ENCODE measurements at regions not wholly inside any gene's neighbourhood (a gene's known extent, or its start where the extent isn't known, plus 50 kb on each side); places are given as distances from the start of the nearest gene placed in this dataset.
"Not testable (repeated sequence)": the region's sequence is repeated elsewhere in the genome, so short reads cannot be mapped to it uniquely, and the experiment has no call there.

GRCh38 chr4:177530561-177530960 lies 88.3 kb upstream of the AGA start:
- H3K36me3 ChIP-seq, result no peaks in the 10 kb centered on the region
- TF ChIP-seq CTCF (IDR thresholded peaks at IDR 0.05), result no peak
- peaks cover 0 to 5% of the 10 kb centered on the region in 2 experiments for H3K4me1 ChIP-seq (ENCODE audit: control insufficient read depth in 1 of 2, insufficient read depth in 1 of 2, low read depth in 1 of 2, low read length in 1 of 2)

GRCh38 chr4:177532358-177532757 lies 90.1 kb upstream of the AGA start:
- H3K4me3 ChIP-seq (ENCODE audit: low read depth in 1 of 2, low read length in 1 of 2), result no peak overlapping the region

More at GRCh38 chr4:177530561-177530960, 88.3 kb upstream of the AGA start:
- H3K4me3 ChIP-seq (ENCODE audit: low read depth in 1 of 2, low read length in 1 of 2), result no peak overlapping the region
- H3K27ac ChIP-seq, result no peak overlapping the region
- no peaks in the 10 kb centered on the region for H3K27me3 ChIP-seq
- H3K9me3 ChIP-seq, result no peaks in the 10 kb centered on the region

GRCh38 chr4:177534841-177535240 lies 92.6 kb upstream of the AGA start:
- not testable (repeated sequence) for H3K4me1 ChIP-seq (ENCODE audit: control insufficient read depth in 1 of 2, insufficient read depth in 1 of 2, low read depth in 1 of 2, low read length in 1 of 2); H3K27ac ChIP-seq; H3K36me3 ChIP-seq; H3K27me3 ChIP-seq; H3K9me3 ChIP-seq; H3K4me3 ChIP-seq (ENCODE audit: low read depth in 1 of 2, low read length in 1 of 2)

More at GRCh38 chr4:177532358-177532757, 90.1 kb upstream of the AGA start:
- Histone ChIP-seq H3K36me3 (no peaks in the 10 kb centered on the region), H3K4me1 (ENCODE audit: control insufficient read depth in 1 of 2, insufficient read depth in 1 of 2, low read depth in 1 of 2, low read length in 1 of 2) (peaks cover 0 to 5% of the 10 kb centered on the region in 2 experiments), H3K27ac (no peak overlapping the region), H3K27me3 (no peaks in the 10 kb centered on the region), H3K9me3 (no peaks in the 10 kb centered on the region)
- no peak for TF ChIP-seq CTCF (IDR thresholded peaks at IDR 0.05)

GRCh38 chr4:177546745-177547144 lies 104.5 kb upstream of the AGA start:
- H3K9me3 ChIP-seq, result no peaks in the 10 kb centered on the region

GRCh38 chr4:177547985-177548384 lies 105.7 kb upstream of the AGA start:
- Histone ChIP-seq H3K4me1 (ENCODE audit: control insufficient read depth in 1 of 2, insufficient read depth in 1 of 2, low read depth in 1 of 2, low read length in 1 of 2) (no peaks in the 10 kb centered on the region), H3K9me3 (no peaks in the 10 kb centered on the region), H3K27ac (no peak overlapping the region), H3K36me3 (no peaks in the 10 kb centered on the region), H3K27me3 (no peaks in the 10 kb centered on the region), H3K4me3 (ENCODE audit: low read depth in 1 of 2, low read length in 1 of 2) (no peak overlapping the region)
- TF ChIP-seq CTCF (IDR thresholded peaks at IDR 0.05), result no peak

More at GRCh38 chr4:177546745-177547144, 104.5 kb upstream of the AGA start:
- Histone ChIP-seq H3K27ac (no peak overlapping the region), H3K36me3 (no peaks in the 10 kb centered on the region), H3K27me3 (no peaks in the 10 kb centered on the region), H3K4me1 (ENCODE audit: control insufficient read depth in 1 of 2, insufficient read depth in 1 of 2, low read depth in 1 of 2, low read length in 1 of 2) (no peaks in the 10 kb centered on the region), H3K4me3 (ENCODE audit: low read depth in 1 of 2, low read length in 1 of 2) (no peak overlapping the region)
- no peak for TF ChIP-seq CTCF (IDR thresholded peaks at IDR 0.05)

GRCh38 chr4:177555007-177555574 lies 112.9 kb upstream of the AGA start:
- TF ChIP-seq CTCF (IDR thresholded peaks at IDR 0.05), result no peak
- H3K27me3 ChIP-seq, result no peaks in the 10 kb centered on the region
- no peaks in the 10 kb centered on the region for H3K9me3 ChIP-seq
- no peaks in the 10 kb centered on the region for H3K4me1 ChIP-seq (ENCODE audit: control insufficient read depth in 1 of 2, insufficient read depth in 1 of 2, low read depth in 1 of 2, low read length in 1 of 2)
- no peak overlapping the region for H3K27ac ChIP-seq
- no peaks in the 10 kb centered on the region for H3K36me3 ChIP-seq
- no peak overlapping the region for H3K4me3 ChIP-seq (ENCODE audit: low read depth in 1 of 2, low read length in 1 of 2)
